ENCODE measurements at regions not wholly inside any gene's neighbourhood (a gene's known extent, or its start where the extent isn't known, plus 50 kb on each side); places are given as distances from the start of the nearest gene placed in this dataset.

- no peak overlapping the region for H3K27ac ChIP-seq (ENCODE audit: insufficient read length, low read depth, low read length)
- Mint-ChIP-seq H3K4me1 (no peaks in the 10 kb centered on the region), H3K4me3 (no peak overlapping the region), H3K27ac (no peak overlapping the region), H3K9me3 (no peaks in the 10 kb centered on the region), H3K36me3 (ENCODE audit: insufficient read depth in 1 of 3, low read depth in 3 of 3) (no peaks in the 10 kb centered on the region), H3K27me3 (ENCODE audit: low read depth) (peaks cover 20% of the 10 kb centered on the region)
- H2AFZ ChIP-seq (ENCODE audit: low read length): no peak overlapping the region
- H3K23me2 ChIP-seq (ENCODE audit: insufficient read length, low read depth, low read length, poor library complexity, severe bottlenecking): no peaks in the 10 kb centered on the region
- no peak overlapping the region for H3T11ph ChIP-seq (ENCODE audit: low read length)
- TF ChIP-seq CTCF (conservative IDR thresholded peaks at IDR 0.05): no peak
- H2BK20ac ChIP-seq (ENCODE audit: low read depth, low read length, poor library complexity, severe bottlenecking): no peak overlapping the region
- no peak overlapping the region for H4K5ac ChIP-seq (ENCODE audit: insufficient read length, low read depth, low read length)
- H3K27me3 ChIP-seq (ENCODE audit: insufficient read depth, low read length): no peaks in the 10 kb centered on the region
- H3K4me2 ChIP-seq (ENCODE audit: insufficient read depth, insufficient read length, low read length): no peak overlapping the region
- H3K56ac ChIP-seq (ENCODE audit: insufficient read length, low read depth, low read length): no peak overlapping the region
- DNase-seq: no peak
- no peak overlapping the region for H2AK5ac ChIP-seq (ENCODE audit: insufficient read length, low read length)
- WGBS (ENCODE audit: extremely low coverage, insufficient read length, low lambda C conversion rate): no CpG with 5 or more reads among the region's 4 CpGs
- no peaks in the 10 kb centered on the region for H4K20me1 ChIP-seq (ENCODE audit: control insufficient read depth, insufficient read depth, insufficient read length)
- H2BK5ac ChIP-seq (ENCODE audit: insufficient read length, low read length): no peak overlapping the region
- no peak overlapping the region for H3K23ac ChIP-seq (ENCODE audit: insufficient read length, low read depth, low read length)
- no peak overlapping the region for H3K4ac ChIP-seq (ENCODE audit: low read depth, low read length)
- H2BK15ac ChIP-seq (ENCODE audit: low read depth, low read length): no peak overlapping the region
- H4K8ac ChIP-seq (replicated peaks; ENCODE audit: insufficient read length, low read depth, low read length): no peak overlapping the region
- H3K14ac ChIP-seq (ENCODE audit: insufficient read depth, low read length): no peak overlapping the region; the same call in 1 of the 2 replicates
- no peaks in the 10 kb centered on the region for H3K79me2 ChIP-seq (ENCODE audit: insufficient read depth, low read length)
- H3K79me1 ChIP-seq (ENCODE audit: insufficient read depth, low read depth, low read length, poor library complexity, severe bottlenecking): no peaks in the 10 kb centered on the region
- no peaks in the 10 kb centered on the region for H3K9me3 ChIP-seq (ENCODE audit: control insufficient read depth, low read depth, low read length)
- no peak overlapping the region for H2BK120ac ChIP-seq (ENCODE audit: low read depth, low read length, poor library complexity, severe bottlenecking)
- H3K9ac ChIP-seq (ENCODE audit: extremely low read depth, insufficient read length, low read length): no peak overlapping the region
- H3K4me1 ChIP-seq (ENCODE audit: insufficient read depth, low read length): peaks cover 4% of the 10 kb centered on the region; the same call in 1 of the 2 replicates
- H3K18ac ChIP-seq (ENCODE audit: insufficient read length, low read depth, low read length): no peak overlapping the region
- H4K91ac ChIP-seq (ENCODE audit: insufficient read length, low read depth, low read length): no peak overlapping the region
- no peak overlapping the region for H2BK12ac ChIP-seq (ENCODE audit: insufficient read length, low read depth, low read length)
Measured at GRCh38 chr1:232353001-232353400, 276.9 kb downstream of the SIPA1L2 start.
